Trophoblast cell (in vitro differentiated cells and primary cell): ENCODE measurements at regions not wholly inside any gene's neighbourhood (a gene's known extent, or its start where the extent isn't known, plus 50 kb on each side); places are given as distances from the start of the nearest gene placed in this dataset.

Experiments
- DNase-seq, 2 donors: peaks; one replicate each; pipeline ENCODE4 v3.0.0-alpha.2; 2016
- H2AFZ ChIP-seq: 2 replicates; pipeline ENCODE4 v1.6.1; 2013; ENCODE audit warnings: low read length, moderate library complexity, mild to moderate bottlenecking; ENCODE audit not compliant: insufficient read depth, poor library complexity
- H2AK5ac ChIP-seq: 2 replicates; pipeline ENCODE4 v1.6.1; 2013; ENCODE audit warnings: mild to moderate bottlenecking, low read length
- H2BK120ac ChIP-seq: 2 replicates; pipeline ENCODE4 v1.6.1; 2013; ENCODE audit warnings: low read length, mild to moderate bottlenecking, moderate library complexity; ENCODE audit not compliant: insufficient read depth, poor library complexity
- H2BK12ac ChIP-seq: 2 replicates; pipeline ENCODE4 v1.6.1; 2013; ENCODE audit warnings: mild to moderate bottlenecking, low read length, moderate library complexity
- H2BK5ac ChIP-seq: 2 replicates; pipeline ENCODE4 v1.6.1; 2013; ENCODE audit warnings: low read length, low read depth, moderate library complexity, mild to moderate bottlenecking; ENCODE audit not compliant: poor library complexity
- H3K14ac ChIP-seq: 2 replicates; pipeline ENCODE4 v1.6.1; 2013; ENCODE audit warnings: mild to moderate bottlenecking, low read length
- H3K18ac ChIP-seq: 2 replicates; pipeline ENCODE4 v1.6.1; 2013; ENCODE audit warnings: mild to moderate bottlenecking, low read length
- H3K23ac ChIP-seq: 2 replicates; pipeline ENCODE4 v1.6.1; 2013; ENCODE audit warnings: low read length
- H3K27ac ChIP-seq: 2 replicates; pipeline ENCODE4 v1.5.1; 2013; ENCODE audit warnings: low read depth, mild to moderate bottlenecking, inconsistent platforms, low read length, moderate library complexity
- H3K27me3 ChIP-seq: 2 replicates; pipeline ENCODE4 v1.6.1; 2013; ENCODE audit warnings: inconsistent platforms, mild to moderate bottlenecking, low read length, moderate library complexity; ENCODE audit not compliant: insufficient read depth
- H3K36me3 ChIP-seq, 2 experiments: 1 replicate in 1 of 2; 2 replicates in 1 of 2; pipeline ENCODE4 v1.6.1; 2013; ENCODE audit warnings: low read length in 2 of 2, mild to moderate bottlenecking in 2 of 2, moderate library complexity in 1 of 2; ENCODE audit not compliant: insufficient read depth in 2 of 2, control insufficient read depth in 1 of 2
- H3K4ac ChIP-seq: 2 replicates; pipeline ENCODE4 v1.6.1; 2013; ENCODE audit warnings: low read depth, mild to moderate bottlenecking, low read length, moderate library complexity
- H3K4me1 ChIP-seq, 2 experiments: 1 replicate in 1 of 2; 2 replicates in 1 of 2; pipeline ENCODE4 v1.6.1; 2013; ENCODE audit warnings: low read length in 2 of 2, mild to moderate bottlenecking in 2 of 2, moderate library complexity in 1 of 2; ENCODE audit not compliant: insufficient read depth in 2 of 2, control insufficient read depth in 1 of 2
- H3K4me2 ChIP-seq: 2 replicates; pipeline ENCODE4 v1.6.1; 2013; ENCODE audit warnings: inconsistent platforms, mild to moderate bottlenecking, low read length, moderate library complexity
- H3K4me3 ChIP-seq: 2 replicates; pipeline ENCODE4 v1.5.1; 2013; ENCODE audit warnings: mild to moderate bottlenecking, low read depth, low read length, inconsistent platforms
- H3K79me1 ChIP-seq: one replicate; pipeline ENCODE4 v1.6.1; 2013; ENCODE audit warnings: low read length
- H3K79me2 ChIP-seq: 2 replicates; pipeline ENCODE4 v1.6.1; 2013; ENCODE audit warnings: low read length, mild to moderate bottlenecking; ENCODE audit not compliant: control insufficient read depth, insufficient read depth, poor library complexity
- H3K9ac ChIP-seq: 2 replicates; pipeline ENCODE4 v1.6.1; 2013; ENCODE audit warnings: mild to moderate bottlenecking, low read length
- H3K9me3 ChIP-seq: 2 replicates; pipeline ENCODE4 v1.6.1; 2013; ENCODE audit warnings: low read depth, mild to moderate bottlenecking, control low read depth, inconsistent platforms, low read length; ENCODE audit not compliant: insufficient read depth
- H4K12ac ChIP-seq: 2 replicates; pipeline ENCODE4 v1.6.1; 2013; ENCODE audit warnings: low read depth, mild to moderate bottlenecking, low read length, moderate library complexity
- H4K8ac ChIP-seq: 2 replicates; pipeline ENCODE4 v1.6.1; 2013; ENCODE audit warnings: low read depth, mild to moderate bottlenecking, low read length, moderate library complexity
- H4K91ac ChIP-seq: one replicate; pipeline ENCODE4 v1.6.1; 2013; ENCODE audit warnings: low read depth, mild to moderate bottlenecking, low read length, moderate library complexity
- WGBS: extraction: QIAGEN DNeasy Blood & Tissue Kit; methylation state at CpG from one replicate; pipeline ENCODE4 v1.1.7; 2013; ENCODE audit warnings: missing lambda C conversion rate; ENCODE audit not compliant: insufficient read length, insufficient coverage; ENCODE audit errors: extremely low coverage; 5-methylcytosine and 5-hydroxymethylcytosine counted together

DNA sequence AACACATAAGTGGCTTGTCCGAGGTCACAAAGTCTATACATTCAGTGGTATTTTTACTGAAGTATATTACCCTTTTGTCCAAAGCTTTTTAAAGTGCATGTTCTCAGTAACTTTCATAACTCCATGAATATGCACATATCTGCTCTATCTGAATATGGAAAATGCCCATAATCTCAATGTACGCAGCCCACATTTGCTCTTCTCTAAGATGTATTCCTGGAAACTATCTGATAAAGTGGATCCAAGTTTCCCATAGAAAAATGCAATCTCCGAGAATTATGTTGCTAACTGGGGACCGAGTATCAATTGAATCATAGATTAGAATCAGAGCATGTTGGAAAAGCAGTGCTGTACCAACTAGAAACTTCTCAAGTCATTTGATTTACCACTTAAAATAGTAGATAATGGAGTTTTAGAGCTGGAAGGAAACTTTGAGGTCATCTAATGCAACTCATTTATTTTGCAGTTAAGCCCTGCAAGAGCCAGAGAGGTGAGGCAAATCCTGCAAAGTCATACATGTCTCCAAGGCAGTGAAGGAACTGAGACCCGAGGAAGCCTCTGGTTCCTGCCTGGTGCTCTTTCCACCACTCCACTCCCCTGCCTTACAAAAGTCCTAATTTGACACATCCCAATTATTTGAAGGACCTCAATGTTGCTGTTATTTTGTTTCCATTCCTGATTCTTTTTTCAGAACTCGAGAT is 69.4 kb downstream of the CYCS start:
- H3K27ac ChIP-seq: no peak overlapping the region
- no peak overlapping the region for H2BK5ac ChIP-seq
- no peak overlapping the region for H4K8ac ChIP-seq
- no peaks in the 10 kb centered on the region for H3K27me3 ChIP-seq
- no peak overlapping the region for H4K12ac ChIP-seq
- no peak overlapping the region for H2AK5ac ChIP-seq
- H4K91ac ChIP-seq: no peak overlapping the region
- no peak overlapping the region for H3K9ac ChIP-seq
- H2BK120ac ChIP-seq: no peak overlapping the region
- H3K18ac ChIP-seq: no peak overlapping the region
- WGBS: no CpG with 5 or more reads among the region's 6 CpGs
- no peak overlapping the region for H2AFZ ChIP-seq
- no peak overlapping the region for H3K23ac ChIP-seq
- no peaks in the 10 kb centered on the region for H3K4me1 ChIP-seq
- no peak for DNase-seq
- H3K36me3 ChIP-seq: no peaks in the 10 kb centered on the region
- H3K79me2 ChIP-seq: no peaks in the 10 kb centered on the region
- no peaks in the 10 kb centered on the region for H3K9me3 ChIP-seq
- H3K79me1 ChIP-seq: no peaks in the 10 kb centered on the region
- H3K4me3 ChIP-seq: no peak overlapping the region
- H3K4me2 ChIP-seq: no peak overlapping the region
- H3K14ac ChIP-seq: no peak overlapping the region
- H2BK12ac ChIP-seq: no peak overlapping the region
- H3K4ac ChIP-seq: no peak overlapping the region

DNA sequence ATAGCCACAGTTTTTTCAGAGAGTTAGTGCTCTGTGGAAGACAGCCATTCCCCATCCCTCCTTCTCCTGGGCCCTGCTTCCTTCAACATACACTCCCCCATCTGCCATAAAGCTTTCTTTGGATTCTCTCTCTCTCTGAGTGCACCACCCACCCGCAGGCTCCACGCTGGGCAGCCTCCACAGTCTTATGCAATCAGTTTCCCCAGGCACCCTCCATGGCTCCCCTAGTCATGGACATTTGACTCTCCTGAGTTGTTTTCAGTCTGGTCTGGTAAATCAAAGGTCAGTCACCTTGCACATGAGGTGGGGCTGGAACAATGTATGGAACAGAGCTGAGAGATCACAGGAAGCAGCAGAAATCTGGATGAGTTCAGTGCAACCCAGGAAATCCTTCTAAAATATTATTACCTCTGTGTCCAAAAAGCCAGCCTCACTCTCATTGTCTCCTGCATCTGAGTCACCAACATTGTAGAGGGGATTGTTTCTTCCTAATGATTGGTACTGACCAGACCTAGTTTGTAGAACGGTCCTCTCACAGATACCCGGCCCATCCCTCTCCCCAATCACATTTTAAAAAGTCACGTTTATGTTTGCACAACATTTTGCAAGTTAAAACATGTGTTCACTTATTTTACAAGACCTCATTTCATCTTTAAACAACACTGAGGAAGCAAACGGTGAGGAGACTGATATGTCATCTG is 70.1 kb downstream of the CYCS start:
- no CpG with 5 or more reads among the region's 6 CpGs for WGBS
- Histone ChIP-seq H3K9me3 (no peaks in the 10 kb centered on the region), H3K79me1 (no peaks in the 10 kb centered on the region), H2AK5ac (no peak overlapping the region), H2AFZ (no peak overlapping the region), H4K12ac (no peak overlapping the region), H2BK120ac (no peak overlapping the region), H3K36me3 (no peaks in the 10 kb centered on the region), H2BK12ac (no peak overlapping the region), H3K79me2 (no peaks in the 10 kb centered on the region), H3K23ac (no peak overlapping the region), H3K27ac (no peak overlapping the region), H3K14ac (no peak overlapping the region), H3K4ac (no peak overlapping the region), H4K8ac (no peak overlapping the region), H4K91ac (no peak overlapping the region), H3K4me3 (no peak overlapping the region), H3K27me3 (no peaks in the 10 kb centered on the region), H3K18ac (no peak overlapping the region), H3K4me2 (no peak overlapping the region), H3K9ac (no peak overlapping the region), H3K4me1 (no peaks in the 10 kb centered on the region), H2BK5ac (no peak overlapping the region)
- DNase-seq: no peak

DNA sequence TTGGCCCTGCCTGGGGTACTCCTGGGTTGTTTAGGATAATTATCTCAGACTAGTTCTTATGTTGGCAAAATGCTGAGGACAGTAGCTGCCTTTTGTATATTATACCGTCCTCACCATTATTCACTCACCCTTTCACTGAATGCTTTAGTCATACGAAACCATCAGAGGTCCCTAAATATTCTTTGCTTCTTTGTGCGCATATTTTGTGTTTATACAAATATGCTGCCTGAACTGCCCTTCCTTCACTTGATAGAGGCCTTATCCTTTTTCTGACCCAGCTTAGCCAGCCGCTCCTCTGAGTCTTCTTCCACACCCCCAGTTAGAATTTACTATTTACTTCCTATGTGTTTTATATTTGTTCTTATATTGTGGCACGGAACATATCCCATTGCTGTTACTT is 70.2 kb upstream of the OSBPL3 start:
- Histone ChIP-seq H4K12ac (no peak overlapping the region), H4K8ac (no peak overlapping the region), H3K23ac (no peak overlapping the region), H2AFZ (no peak overlapping the region), H3K4me1 (no peaks in the 10 kb centered on the region), H3K9me3 (no peaks in the 10 kb centered on the region), H3K4me3 (no peak overlapping the region), H3K4ac (no peak overlapping the region), H2BK5ac (no peak overlapping the region), H3K36me3 (no peaks in the 10 kb centered on the region), H3K18ac (no peak overlapping the region), H3K14ac (no peak overlapping the region), H3K79me1 (no peaks in the 10 kb centered on the region), H3K9ac (no peak overlapping the region), H3K27ac (no peak overlapping the region), H4K91ac (no peak overlapping the region), H2BK12ac (no peak overlapping the region), H2AK5ac (no peak overlapping the region), H2BK120ac (no peak overlapping the region), H3K4me2 (no peak overlapping the region), H3K27me3 (no peaks in the 10 kb centered on the region), H3K79me2 (no peaks in the 10 kb centered on the region)
- WGBS: no CpG with 5 or more reads among the region's 5 CpGs
- DNase-seq: no peak

DNA sequence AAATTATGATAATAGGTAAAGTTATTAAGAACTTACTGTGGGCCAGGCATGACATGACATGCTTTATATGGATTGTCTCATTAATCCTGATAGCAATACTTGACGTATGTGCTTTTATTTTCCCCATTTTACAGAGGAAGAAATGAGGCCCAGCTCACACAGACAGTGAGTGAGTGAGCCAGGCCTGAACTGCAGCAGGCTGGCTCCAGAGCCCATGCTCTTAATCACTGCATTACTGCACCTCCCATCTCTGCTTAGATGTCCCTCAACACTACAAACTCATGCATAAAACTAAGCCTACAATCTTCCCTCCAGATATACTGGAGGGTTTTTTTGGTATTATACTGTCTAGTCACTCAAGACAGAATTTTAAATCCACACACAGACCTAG is 68.5 kb upstream of the OSBPL3 start:
- Histone ChIP-seq H4K8ac (no peak overlapping the region), H3K4me1 (no peaks in the 10 kb centered on the region), H4K91ac (no peak overlapping the region), H3K9ac (no peak overlapping the region), H4K12ac (no peak overlapping the region), H3K79me1 (no peaks in the 10 kb centered on the region), H3K27me3 (no peaks in the 10 kb centered on the region), H3K4me3 (no peak overlapping the region), H2BK120ac (no peak overlapping the region), H3K27ac (no peak overlapping the region), H2BK12ac (no peak overlapping the region), H3K18ac (no peak overlapping the region), H2AK5ac (no peak overlapping the region), H3K14ac (no peak overlapping the region), H3K79me2 (no peaks in the 10 kb centered on the region), H3K23ac (no peak overlapping the region), H2BK5ac (no peak overlapping the region), H3K4ac (no peak overlapping the region), H3K9me3 (no peaks in the 10 kb centered on the region), H3K4me2 (no peak overlapping the region), H2AFZ (no peak overlapping the region), H3K36me3 (no peaks in the 10 kb centered on the region)
- no CpG with 5 or more reads among the region's 1 CpG for WGBS
- no peak for DNase-seq
